Medulla oblongata (tissue), 1 donor: ENCODE measurements at regions not wholly inside any gene's neighbourhood (a gene's known extent, or its start where the extent isn't known, plus 50 kb on each side); places are given as distances from the start of the nearest gene placed in this dataset.
"Not testable (repeated sequence)": the region's sequence is repeated elsewhere in the genome, so short reads cannot be mapped to it uniquely, and the experiment has no call there.

Source experiments
- DNase-seq: peaks from one replicate; pipeline ENCODE4 v3.0.0-alpha.2; 2015; ENCODE audit errors: extremely low spot score

DNA sequence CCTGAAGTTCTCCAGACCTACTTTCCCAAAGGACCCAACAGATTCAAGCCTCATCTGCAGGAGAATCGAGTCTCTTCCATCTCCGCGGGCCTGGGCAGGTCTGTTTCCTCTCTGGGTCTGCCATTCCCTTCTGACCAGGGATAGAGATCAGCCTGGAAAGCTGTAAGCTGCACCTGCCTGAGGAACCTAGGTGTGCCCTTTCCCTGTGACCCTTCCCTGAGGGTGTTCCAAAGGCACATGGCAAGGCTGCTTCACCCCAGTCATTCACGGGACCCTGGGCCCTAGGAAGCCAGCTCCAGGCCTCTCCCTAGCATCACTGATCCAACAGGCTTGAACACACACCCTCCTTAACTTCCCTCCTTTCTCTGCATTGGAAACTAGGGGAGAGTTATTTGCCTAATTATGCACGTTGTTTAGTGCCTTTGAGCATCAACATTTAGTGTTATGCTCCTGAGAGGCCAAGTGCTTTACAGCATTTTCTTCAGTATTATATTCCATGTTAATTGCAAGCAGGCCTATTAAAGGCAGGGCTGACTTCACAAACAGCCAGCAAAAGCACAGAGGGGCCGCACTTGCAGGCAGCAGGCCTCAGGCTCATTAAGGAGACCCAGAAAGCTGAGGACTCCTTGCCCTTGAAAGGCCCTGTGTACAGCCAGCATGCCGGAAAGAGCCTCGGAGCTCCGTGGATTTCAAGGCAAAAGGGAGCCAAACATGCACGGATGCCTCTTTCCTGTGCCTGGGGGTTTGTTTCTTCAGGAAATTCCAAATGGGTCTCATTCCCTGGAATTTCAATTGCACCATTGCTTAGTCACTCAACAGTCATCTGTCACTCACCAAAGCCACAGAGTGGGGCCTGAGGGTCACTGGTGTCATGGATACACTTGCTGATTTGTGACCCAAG is 91.0 kb upstream of the FAM20C start:
- DNase-seq = no peak

DNA sequence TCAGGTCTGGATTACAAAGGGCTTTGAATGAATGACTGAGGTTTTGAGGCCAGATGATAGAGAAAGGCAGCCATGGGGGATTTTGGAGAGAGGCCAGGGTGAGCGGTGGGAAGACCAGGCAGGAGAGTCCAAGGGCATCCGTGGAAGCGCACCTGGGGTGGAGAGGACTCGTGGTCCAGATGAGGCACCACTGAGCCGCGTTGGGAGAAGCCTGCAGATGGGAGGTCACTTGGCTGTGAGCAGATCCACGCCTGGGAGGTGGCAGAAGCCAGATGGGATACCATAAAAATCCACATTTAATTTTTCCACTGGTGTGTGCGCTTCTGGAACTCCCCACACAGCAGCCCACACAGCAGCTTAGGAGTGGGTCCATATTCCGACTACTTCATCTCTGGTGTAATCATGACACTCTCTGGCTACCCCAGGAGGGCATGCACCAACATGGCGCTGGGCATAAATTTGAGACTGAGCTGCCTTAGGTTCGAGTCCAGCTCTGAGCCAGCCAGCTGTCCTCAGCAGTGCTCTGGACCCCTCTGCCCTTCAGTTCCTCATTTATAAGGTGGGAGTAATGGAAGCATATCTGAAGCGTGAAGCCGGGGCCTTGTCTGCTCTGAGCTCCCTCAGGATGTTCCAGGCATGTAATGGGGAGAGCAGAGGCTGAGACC is 90.2 kb upstream of the FAM20C start:
- DNase-seq = no peak

DNA sequence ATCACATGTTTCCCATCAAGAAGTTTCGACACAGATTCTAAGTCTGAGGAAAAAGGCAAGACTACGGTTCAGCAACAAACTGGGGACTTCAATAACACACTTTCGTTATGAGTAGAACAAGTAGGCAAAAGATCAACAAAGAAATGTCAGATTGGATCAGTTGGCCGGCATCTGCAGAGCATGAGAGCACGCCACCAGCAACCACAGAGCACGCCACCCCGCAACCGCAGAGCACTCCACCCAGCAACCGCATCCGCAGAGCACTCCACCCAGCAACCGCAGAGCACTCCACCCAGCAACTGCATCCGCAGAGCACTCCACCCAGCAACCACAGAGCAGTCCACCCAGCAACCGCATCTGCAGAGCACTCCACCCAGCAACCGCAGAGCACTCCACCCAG is 89.7 kb upstream of the FAM20C start:
- no peak for DNase-seq

DNA sequence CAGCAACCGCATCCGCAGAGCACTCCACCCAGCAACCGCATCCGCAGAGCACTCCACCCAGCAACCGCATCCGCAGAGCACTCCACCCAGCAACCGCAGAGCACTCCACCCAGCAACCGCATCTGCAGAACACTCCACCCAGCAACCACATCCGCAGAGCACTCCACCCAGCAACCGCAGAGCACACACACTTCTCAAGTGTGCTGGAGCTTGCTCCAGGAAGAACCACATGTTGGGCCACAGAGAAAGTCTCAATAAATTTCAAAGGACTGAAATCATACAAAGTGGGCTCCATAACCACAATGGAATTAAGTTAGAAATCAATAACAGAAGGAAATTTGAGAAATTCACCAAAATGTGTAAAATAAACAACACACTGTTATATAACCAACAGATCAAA is 88.4 kb upstream of the FAM20C start:
- not testable (repeated sequence) for DNase-seq

DNA sequence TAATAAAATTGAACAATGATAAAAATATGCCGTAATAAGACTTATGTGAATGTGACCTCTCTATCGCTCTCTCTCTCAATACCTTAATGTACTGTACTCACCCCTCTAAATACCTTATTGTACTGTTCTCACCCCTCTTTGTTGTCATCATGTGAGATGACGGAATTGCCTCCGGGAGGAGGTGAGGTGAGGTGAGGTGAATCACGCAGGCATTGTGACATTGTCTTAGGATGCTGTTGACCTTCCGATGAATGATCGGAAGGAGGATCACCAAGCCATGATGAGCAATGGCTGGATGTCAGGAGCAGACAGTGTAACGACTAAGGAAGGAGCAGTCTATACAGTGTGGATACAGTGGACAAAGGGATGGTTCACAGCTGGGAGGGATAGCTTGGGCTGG is 87.4 kb upstream of the FAM20C start:
- no peak for DNase-seq

DNA sequence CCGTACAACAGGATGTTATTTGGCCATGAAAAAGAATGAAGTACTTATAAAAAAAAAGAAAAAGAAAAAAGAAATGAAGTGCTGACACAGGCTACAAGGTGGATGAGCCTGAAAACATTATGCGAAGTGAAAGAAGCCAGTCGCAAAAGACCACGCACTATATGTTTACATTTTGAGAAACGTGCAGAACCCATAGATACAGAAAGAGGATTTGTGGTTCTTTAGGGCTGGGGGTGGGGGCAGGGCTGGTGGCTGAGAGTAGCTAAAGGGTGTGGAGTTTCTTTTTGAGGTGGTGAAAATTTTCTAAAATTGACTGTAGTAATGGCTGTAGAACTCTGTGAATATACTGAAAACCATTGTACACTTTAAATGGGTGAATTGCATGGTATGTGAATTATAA is 86.0 kb upstream of the FAM20C start:
- DNase-seq = no peak

DNA sequence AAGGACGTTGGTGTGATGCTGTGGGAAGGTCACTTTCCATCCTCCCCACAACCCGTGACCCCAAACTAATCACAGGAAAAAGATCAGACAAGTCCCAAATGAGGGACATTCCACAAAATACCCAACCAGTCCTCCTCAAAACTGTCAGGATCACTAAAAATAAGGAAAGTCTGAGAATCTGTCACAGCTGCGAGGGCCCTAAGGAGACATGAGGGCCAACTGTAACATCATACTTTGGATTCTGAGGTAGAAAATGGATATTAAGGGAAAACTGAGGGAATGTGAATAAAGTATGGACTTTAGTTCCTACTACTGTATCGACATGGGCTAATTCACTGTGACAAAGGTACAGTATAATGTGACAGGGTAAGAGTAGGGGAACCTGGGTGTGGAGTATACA is 85.1 kb upstream of the FAM20C start:
- DNase-seq = no peak

DNA sequence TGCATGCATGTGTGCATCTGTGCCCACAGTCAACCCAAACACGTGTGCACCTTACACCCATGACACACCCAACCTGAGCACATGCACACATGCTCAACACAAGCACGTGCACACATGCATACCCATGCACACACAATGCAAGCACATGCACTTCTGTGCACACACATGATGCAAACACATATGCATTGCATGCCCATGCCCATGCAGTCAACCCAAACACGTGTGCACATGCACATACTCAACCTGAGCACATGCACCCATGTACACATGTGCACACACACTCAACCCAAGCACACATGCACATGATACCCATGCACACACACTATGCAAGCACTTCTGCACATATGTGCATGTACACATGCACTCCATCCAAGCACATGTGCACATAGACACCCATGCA is 84.5 kb upstream of the FAM20C start:
- no peak for DNase-seq

DNA sequence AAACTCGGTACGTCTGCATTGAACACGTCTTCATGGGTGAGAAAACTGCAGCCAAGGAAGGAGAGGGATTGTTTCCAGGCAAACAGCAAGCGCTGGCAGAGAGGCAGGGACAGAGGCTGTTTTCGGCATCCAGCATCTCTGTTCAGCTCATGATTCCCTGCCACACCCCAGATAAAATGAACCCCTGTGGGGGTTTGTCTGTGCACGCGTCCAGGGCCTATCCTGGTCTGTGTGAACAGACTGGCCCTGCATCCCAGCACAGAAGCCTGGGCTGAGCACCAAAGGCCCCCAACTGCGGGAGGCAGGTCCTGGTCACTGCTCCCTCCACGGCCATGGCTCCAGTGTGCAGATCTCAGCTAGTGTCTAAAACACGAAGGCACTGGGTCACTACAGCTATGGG is 83.3 kb upstream of the FAM20C start:
- DNase-seq = no peak

DNA sequence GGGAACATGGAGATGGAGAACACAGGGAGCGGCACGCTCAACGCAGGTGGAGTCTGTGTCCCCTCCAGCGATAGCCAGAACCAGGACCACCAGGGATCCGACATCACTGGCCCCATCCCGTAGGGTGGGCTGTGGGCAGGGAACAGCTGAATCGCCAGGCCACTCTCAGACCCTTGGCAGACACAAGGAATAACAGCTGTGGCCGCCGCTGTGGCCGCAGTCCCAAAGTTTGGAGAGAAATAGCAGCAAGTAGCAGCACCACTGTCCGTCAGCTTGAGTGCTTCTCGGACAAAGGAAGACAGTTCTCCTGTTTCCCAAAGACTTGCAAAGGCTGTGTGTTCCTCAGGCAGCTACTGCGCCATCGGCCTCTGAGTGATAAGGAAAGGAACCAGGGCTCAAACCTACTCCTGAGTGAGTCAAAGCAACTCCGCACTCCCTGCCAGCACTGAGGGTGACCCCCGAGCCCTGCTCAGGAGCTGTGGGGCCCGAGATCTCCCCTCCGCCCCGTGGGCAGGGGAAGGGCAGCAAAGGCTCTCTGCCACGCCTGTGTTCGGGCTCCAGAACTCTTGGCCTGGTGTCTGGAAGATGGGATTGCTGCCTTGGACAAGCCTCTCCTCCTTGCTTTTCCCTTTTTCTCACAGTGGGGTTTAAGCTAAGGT is 82.3 kb upstream of the FAM20C start:
- DNase-seq = no peak

DNA sequence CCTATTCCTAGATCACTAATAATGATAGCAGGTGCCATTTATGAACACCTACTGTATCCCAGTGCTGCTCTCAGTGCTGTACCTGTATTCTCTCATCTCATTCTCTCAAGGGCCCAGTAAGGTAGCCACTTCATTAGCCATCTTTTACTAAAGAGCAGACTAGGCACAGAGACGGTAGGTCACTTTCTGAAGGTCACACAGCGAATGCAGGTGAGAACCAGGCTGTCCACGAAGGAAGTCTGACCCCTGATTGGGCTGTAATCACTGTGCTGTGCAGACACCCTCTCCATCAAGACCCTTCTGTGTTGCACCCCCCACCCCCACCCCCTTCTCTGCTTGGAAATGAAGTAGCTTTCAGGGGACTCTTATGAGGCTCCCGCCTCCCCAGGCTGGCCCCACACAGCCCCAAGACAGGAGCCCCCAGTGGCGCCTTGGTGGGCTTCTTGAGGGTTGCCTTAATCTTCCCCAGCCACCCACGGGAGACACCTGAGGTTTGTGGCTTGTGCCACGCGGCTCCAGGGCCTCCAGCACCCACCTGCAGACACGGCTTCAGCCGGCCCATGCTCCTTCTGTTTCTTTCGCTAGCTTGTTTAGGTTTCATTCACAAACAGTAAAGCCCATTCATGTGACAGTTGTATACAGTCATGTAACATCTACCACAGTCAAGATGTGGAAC is 81.7 kb upstream of the FAM20C start:
- DNase-seq = no peak

DNA sequence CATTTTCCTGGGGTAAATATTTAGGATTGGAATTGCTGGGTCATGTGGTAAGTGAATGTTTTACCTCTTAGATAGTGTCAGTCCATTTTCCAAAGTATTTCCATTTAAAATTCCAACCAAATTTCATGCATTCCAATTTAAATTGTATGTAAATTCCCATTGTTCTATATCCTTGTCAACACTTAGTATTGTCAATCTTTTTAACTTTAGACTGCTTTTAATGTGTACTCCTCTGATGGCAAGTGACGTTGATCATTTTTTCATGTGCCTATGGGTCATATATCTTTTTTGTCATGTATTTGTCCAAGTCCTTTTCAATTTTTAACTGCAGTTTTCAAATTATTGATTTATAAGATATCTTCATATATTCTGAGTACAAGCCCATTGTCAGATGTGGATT is 80.8 kb upstream of the FAM20C start:
- no peak for DNase-seq

DNA sequence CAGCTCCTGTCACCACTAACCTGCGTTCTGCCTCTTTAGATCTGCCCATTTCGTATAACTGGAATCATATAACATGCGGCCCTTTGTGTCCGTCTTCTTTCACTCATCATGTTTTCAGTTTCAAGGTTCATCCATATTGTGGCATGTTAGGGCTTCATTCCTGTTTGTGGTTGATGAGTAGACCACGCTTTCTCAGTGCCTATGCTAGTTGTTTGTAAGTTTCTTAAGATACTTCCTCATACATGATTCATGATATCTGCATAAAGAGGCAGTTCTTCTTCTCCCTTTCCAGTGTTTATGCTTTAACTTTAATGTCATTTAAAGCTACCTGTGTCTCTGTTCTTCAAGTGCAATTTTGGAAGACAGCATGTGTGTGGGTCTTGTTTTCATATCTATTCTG is 79.5 kb upstream of the FAM20C start:
- DNase-seq = no peak

DNA sequence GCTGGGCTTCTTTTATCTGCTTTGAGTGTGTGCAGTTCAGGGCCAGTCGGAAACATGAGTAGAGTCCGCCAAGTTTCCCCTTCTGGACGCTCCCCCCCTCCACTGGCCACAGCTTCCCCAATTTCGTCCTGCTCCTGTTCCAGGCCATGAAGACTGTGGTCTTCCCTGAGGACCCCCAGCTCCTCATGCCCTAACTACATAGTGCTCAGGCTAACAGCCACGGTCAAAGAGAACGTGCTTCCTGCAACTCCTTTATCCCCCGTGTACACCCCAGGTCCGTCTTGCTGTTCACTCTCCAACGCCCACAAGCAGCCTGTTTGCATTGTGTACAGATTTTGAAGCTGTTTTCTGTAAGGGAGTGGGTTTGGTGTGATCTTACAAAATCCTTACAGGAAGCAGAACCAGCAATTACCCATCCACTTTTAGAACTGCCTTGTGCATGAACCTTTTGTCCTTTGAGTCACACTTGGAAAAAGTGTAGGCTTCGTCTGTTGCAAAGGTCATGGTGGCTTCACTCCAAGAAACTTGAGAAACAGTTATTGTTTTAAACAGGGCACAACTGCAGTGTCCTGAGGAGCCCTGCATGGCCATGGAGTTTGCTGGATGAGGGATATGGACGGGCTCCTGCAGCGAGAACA is 77.0 kb upstream of the FAM20C start:
- peak; percentile 73 for DNase-seq

DNA sequence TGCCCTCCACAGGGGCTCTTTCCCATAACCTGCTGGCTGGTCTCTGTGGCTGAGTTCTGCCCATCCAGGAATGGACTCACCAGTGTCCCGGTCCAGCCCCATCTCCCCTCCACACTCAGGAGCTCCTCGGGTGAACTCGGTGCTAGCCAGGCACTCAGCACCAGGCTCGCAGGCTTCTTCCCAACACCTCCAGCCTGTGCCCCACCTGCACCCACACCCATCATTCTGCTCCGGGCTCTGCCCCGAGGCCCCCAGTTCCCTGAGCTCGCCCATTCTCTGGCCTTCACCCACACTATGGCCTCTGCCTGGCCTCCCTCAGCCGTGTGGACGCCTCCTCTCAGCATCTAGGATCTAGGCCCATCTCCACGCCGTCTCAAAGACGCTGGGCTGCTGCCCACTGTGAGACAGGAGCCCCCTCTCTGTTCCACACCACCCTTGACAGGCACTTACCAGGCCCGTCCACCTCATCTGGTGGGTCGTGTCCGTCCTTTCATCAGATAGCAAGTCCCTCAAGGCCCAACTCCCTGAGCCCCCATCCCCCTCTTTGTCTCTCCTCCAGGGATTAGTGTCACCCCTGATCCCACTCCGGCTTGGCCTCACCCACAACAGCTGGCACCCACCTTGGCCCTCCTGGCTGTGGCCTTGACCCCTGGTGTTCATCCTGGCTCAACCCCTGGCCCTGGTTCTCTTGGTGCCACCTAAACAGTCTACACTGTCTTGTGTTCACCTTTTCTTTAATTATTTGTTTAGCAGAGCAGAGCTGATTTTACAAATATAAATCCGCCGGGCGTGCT is 76.0 kb upstream of the FAM20C start:
- DNase-seq = no peak

DNA sequence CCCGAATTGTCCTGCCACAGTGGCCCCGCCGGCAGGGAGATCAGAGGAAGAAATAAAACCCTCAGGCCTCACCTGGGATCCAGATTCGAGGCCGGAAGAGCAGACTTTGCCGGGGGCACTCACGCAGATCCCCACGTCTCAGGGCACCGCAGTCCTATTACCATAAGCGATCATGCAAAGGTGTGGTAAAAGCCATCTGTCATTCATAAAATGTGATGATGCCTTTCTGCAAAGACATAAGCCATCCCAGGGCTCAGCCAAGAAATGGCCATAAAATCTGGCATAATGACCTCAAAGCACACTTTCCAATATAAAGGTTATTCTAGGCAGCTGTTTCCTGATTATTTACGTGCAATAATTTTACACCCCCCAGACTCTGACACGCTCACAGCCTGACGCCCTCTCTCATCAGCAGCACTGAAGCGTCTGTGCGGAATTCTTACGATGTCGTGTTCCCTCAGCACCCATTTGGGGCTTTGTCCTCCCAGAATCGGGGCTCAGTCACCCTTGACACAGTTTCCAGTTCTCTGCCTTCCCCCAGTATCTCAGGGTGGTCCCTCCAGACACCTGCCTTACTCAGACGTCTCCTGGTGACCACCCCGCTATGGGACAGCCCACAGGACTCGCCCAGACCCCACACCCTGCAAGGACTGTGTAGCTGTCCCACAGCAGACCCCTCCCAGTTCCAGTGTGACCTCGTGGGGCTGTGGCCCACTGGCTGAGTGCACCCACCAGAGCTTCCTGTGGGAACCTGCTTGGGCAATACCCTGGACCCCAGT is 74.3 kb upstream of the FAM20C start:
- no peak for DNase-seq

DNA sequence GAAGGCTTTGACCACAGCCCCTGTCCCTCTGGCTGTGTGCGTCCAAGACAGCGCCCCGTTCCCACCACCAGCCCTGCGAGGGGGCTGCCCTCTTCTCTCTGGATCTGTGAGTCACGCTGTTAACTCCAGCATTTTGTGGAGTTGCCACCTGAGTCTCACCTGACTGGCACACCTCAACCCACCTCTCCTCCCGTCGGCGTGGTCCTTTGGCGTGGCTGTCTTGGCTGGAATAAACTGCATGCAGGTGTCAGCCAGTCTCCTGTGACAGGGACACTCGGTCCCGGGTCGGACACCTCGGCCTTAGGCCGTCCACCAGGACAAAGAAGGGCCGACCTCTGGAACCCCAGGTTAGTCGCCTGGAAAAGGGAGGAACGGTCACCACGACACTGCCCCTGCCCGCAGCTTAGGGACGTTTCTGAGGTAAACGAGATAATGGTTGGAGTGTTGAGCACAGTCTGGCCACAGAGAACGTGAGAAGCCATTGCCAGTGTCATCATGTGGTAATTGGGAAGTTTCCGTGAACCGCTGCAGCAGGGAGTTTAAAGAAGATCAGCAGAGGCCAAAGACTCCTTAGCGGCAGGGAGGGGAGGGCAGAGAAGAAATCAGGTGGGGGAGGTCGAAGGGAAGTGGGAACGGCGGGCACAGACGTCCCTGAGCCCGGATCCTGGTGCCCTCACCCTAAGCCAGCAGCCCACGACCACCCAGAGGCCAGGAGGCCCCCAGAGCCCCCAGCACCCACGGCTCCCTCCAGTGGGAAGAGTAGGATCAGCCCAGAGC is 73.6 kb upstream of the FAM20C start:
- DNase-seq = peak; percentile 27

DNA sequence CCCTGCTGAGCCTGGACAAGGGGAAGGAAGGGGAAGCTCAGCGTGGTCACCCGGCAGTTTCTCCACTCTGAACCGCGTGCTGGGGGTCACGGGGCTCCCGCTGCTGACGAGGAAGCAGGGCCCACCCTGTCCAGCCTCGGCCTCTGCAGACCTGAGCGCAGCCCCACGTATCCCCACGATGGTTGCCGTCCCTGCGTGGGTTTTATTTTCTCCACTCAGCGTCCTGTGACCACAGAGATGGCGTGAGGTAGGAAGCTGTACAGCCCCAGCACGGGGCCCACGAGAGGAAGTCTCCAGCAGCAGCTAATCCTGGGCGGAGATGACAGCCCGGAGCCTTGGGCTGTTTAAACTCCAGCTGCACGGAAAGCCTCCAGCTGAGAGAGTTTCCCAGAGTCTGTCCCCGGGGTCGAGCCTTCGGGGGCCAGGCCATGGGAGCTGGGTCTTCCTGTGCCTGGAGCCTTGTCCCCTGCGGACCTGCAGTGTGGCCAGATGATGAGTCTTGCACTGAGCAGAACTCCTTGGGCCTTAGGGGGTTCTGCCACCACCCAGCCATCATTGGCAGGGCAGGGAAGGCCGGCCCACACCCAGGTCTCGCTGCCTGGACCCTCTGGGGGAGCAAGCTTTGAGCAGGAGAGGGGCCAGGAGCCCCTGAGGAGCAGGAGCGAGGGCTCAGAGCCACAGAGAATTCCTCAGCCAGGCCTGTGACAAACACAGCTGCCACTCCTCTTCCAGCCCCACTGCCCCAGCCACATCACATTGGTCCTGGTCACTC is 72.8 kb upstream of the FAM20C start:
- DNase-seq = peak; percentile 63
